Activated naive CD8-positive, alpha-beta T cell treated with anti-CD3 and anti-CD28 coated beads, Interleukin-2, amount 10 ng/mL, durations not matched to agents 7 days and 5 days (primary cell): ENCODE measurements at regions not wholly inside any gene's neighbourhood (a gene's known extent, or its start where the extent isn't known, plus 50 kb on each side); places are given as distances from the start of the nearest gene placed in this dataset.

Source experiments
- ATAC-seq: fragments of 150-1000 bp; cut with Tn5 transposase; one replicate; pipeline ENCODE4 v1.10.0; 2021; ENCODE audit warnings: low read depth, moderate library complexity
- POLR2A ChIA-PET: fragments of 350-600 bp; sonication (Branson Sonifier 250); formaldehyde crosslinking; loops from one replicate; lab custom pipeline; 2021; ENCODE audit warnings: antibody characterized with exemption; lab: Charles Lee
- DNase-seq: peaks from one replicate; pipeline ENCODE4 v3.0.0; 2021
- H3K27ac Mint-ChIP-seq: one replicate; pipeline ENCODE4 v1.8.0; 2022; ENCODE audit warnings: mild to moderate bottlenecking, mixed read lengths
- H3K27me3 Mint-ChIP-seq: one replicate; pipeline ENCODE4 v1.8.0; 2022; ENCODE audit warnings: mild to moderate bottlenecking, moderate library complexity, mixed read lengths
- H3K36me3 Mint-ChIP-seq: one replicate; pipeline ENCODE4 v1.8.0; 2021; ENCODE audit warnings: mild to moderate bottlenecking, mixed read lengths
- H3K4me1 Mint-ChIP-seq: one replicate; pipeline ENCODE4 v1.8.0; 2021; ENCODE audit warnings: mixed read lengths
- H3K4me3 Mint-ChIP-seq: one replicate; pipeline ENCODE4 v1.8.0; 2022; ENCODE audit warnings: mild to moderate bottlenecking, moderate library complexity, mixed read lengths
- H3K9me3 Mint-ChIP-seq: one replicate; pipeline ENCODE4 v1.8.0; 2021; ENCODE audit warnings: mixed read lengths

DNA sequence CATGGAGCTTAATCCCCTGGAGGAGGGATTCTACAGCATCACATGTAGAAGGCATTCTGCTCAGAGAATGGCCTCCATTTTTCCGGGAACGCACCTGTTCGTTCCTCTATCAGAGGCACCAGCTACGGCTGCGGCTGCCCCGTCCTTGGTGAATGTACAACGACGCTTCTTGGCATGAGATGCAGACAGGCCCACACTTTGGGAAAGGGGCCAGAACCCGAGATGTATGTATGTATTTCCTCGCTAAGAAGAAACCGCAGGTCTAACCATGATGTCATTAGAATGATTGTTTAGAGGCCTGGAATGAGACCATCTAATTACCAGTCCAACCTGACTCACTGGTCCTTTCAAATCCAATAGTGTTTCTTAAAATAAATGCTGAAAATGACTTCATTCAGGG lies 1293.4 kb downstream of the TBC1D22A start:
- no peak for ATAC-seq
- Mint-ChIP-seq H3K36me3 (no peaks in the 10 kb centered on the region), H3K27me3 (peaks cover 8% of the 10 kb centered on the region), H3K27ac (no peak overlapping the region), H3K4me3 (no peak overlapping the region), H3K9me3 (no peaks in the 10 kb centered on the region), H3K4me1 (no peaks in the 10 kb centered on the region)
- POLR2A ChIA-PET = no interaction called here
- DNase-seq = no peak

DNA sequence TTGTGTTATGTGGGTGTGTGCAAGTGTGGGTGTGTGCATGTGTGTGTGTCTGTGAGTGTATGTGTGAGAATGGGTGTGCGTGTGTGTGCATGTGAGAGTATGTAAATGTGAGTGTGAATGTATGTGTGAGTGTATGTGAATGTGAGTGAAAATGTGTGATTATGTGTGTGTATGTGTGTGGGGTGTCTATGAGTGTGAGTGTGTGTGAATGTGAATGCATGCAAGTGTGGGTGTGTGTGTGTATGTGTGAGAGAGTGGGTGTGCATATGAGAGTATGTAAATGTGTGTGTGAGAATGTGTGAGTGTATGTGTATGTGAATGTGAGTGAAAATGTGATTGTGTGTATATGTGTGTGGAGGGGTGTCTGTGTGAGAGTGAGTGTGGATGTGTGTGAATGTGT lies 1292.7 kb downstream of the TBC1D22A start:
- ATAC-seq (no peak), DNase-seq (no peak)
- POLR2A ChIA-PET = no interaction called here

DNA sequence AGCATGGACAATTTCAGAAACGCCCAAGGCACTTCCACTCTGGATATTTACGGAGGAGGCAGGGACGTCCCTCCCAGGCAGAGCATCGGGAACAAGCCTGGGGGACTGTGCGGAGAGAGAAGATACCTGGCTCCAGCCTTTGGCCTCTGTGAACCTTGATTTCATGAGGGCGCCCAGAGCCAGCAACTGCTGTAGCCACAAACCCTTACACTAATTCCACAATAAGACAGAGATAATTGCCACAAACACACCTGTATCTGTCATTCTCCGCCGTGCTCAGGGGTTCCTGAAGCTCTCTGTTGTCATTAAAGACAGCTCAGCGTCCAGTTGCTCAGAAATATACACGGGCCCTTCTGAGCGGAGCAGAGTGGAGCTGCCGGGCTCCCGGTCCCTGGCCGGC lies 1292.1 kb downstream of the TBC1D22A start:
- H3K27me3 Mint-ChIP-seq = peaks cover 8% of the 10 kb centered on the region
- H3K27ac Mint-ChIP-seq = no peak overlapping the region
- POLR2A ChIA-PET = no interaction called here
- ATAC-seq (no peak), DNase-seq (no peak)
- no peaks in the 10 kb centered on the region for H3K9me3 Mint-ChIP-seq
- no peaks in the 10 kb centered on the region for H3K4me1 Mint-ChIP-seq
- H3K36me3 Mint-ChIP-seq = no peaks in the 10 kb centered on the region
- H3K4me3 Mint-ChIP-seq = no peak overlapping the region

More for the DNA sequence above, 1292.7 kb downstream of the TBC1D22A start:
- Mint-ChIP-seq H3K36me3 (no peaks in the 10 kb centered on the region), H3K27ac (no peak overlapping the region), H3K4me1 (no peaks in the 10 kb centered on the region), H3K9me3 (no peaks in the 10 kb centered on the region), H3K4me3 (no peak overlapping the region), H3K27me3 (peaks cover 8% of the 10 kb centered on the region)

DNA sequence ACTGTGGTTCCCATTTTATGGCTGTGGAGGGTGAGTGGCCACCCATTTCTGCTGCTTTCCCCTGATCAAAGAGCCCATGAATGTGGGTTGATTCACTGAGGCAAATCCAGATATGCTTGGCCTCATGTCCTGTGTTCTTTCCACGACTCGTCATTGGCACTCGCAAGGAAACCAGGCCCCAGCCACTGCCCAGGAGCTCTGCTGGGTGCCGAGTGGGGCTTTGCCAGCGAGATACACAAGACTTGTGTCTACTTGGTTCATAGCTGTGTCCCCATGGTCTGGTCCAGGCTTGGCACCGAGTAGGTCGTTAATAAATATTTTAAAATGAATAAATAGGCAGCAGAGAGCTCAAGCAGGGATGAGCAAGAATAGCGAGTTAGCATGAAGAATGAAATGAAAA lies 1291.5 kb downstream of the TBC1D22A start:
- Mint-ChIP-seq H3K4me1 (no peaks in the 10 kb centered on the region), H3K4me3 (no peak overlapping the region), H3K36me3 (no peaks in the 10 kb centered on the region), H3K27ac (no peak overlapping the region), H3K27me3 (peaks cover 9% of the 10 kb centered on the region), H3K9me3 (no peaks in the 10 kb centered on the region)
- ATAC-seq (no peak), DNase-seq (no peak)
- POLR2A ChIA-PET = no interaction called here

DNA sequence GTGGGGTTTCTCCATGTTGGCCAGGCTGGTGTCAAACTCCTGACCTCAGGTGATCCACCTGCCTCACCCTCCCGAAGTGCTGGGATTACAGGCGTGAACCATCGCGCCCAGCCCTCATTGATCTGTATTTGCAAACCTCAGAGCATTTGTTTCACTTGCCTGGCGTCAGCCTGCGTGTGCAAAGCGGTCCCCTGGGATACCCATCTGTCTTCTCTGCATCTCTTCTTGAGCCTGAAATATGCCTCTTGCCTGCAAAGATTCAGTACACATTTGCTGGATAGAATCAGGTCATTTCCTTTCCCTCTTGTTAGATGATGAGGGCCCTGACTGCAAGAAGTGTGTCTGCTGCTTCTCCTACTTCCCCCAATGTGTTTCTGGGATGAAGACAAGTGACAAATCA lies 1291.0 kb downstream of the TBC1D22A start:
- Mint-ChIP-seq H3K27ac (no peak overlapping the region), H3K9me3 (no peaks in the 10 kb centered on the region), H3K36me3 (no peaks in the 10 kb centered on the region), H3K4me1 (no peaks in the 10 kb centered on the region), H3K4me3 (no peak overlapping the region), H3K27me3 (peaks cover 13% of the 10 kb centered on the region)
- POLR2A ChIA-PET = no interaction called here
- DNase-seq (no peak), ATAC-seq (no peak)

DNA sequence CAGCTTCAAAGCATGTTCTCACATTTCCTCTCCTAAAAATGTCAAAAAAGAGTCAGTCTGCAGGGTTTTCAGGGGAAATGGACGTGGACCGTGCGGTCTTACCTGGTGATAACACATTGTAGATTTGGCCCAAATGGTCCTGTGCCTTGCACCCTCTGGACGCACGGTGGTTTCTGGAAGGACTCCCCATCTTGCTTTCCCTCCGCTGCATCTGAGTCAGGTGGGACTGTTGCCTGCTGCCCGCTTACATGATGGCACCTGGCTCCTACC lies 1290.1 kb downstream of the TBC1D22A start:
- Mint-ChIP-seq H3K9me3 (no peaks in the 10 kb centered on the region), H3K27me3 (peaks cover 13% of the 10 kb centered on the region), H3K27ac (no peak overlapping the region), H3K4me3 (no peak overlapping the region), H3K36me3 (no peaks in the 10 kb centered on the region), H3K4me1 (no peaks in the 10 kb centered on the region)
- no peak for ATAC-seq
- POLR2A ChIA-PET = no interaction called here
- no peak for DNase-seq

DNA sequence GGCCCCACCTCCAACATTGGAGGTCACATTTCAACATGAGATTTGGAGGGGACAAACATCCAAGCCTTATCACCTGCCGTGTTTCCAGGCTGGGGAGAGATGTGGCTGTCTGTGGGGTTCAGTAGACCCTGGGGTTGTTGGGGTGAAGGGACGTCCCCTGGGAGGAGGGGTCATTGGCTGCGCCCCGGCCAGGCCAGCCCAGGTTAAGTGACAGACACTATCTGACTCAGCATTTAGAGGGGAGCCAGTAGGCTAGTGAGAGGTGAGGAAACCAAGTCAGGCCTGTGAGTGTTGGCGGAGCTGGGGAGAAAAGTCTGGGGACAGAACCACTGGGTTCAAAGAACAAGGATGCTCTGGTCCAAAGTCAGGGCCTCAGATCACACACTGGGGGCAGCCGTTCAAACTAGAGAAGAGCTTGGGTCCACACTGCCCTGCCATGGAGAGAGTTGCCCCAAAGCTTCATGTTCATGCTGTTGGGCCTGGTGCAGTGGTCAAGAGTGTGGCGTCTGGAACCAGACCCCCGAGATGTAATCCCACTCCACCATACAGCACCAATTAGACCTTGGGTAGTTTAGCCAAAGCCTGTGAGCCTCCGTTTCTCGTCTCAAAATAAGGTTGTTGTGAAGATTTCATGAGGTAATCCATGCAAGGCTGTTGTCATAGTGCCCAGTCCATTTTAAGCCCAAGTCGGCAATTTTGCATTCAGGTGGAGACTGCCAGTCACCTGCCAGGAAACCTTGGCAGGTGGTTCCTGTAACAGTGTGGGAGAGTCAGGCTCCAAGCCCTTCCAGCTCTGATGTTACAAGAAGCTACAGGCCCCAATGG lies 1289.6 kb downstream of the TBC1D22A start:
- Mint-ChIP-seq H3K36me3 (no peaks in the 10 kb centered on the region), H3K4me3 (no peak overlapping the region), H3K27me3 (peaks cover 16% of the 10 kb centered on the region), H3K27ac (no peak overlapping the region), H3K4me1 (no peaks in the 10 kb centered on the region), H3K9me3 (no peaks in the 10 kb centered on the region)
- POLR2A ChIA-PET = no interaction called here
- DNase-seq = no peak
- ATAC-seq = no peak

DNA sequence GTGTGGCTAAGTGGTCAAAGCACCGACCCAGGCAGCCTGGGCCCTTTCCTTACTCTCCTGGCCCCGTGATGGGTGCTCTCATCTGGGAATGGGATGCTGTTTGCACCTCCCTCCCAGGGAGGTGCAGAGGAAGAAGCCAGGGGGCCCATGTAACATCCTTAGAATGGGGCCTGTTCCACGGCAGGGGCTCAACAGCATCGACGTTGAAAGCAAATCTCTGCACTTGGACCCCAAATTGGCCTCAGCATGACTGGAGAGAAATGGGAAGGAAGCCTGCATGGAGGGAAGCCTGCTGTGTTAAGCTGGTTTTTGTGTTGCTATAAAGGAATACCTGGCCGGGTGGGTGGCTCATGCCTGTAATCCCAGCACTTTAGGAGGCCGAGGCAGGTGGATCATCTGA lies 1288.4 kb downstream of the TBC1D22A start:
- POLR2A ChIA-PET = no interaction called here
- ATAC-seq = no peak
- no peak for DNase-seq
- H3K4me3 Mint-ChIP-seq = no peak overlapping the region
- H3K27me3 Mint-ChIP-seq = peaks cover 16% of the 10 kb centered on the region
- no peaks in the 10 kb centered on the region for H3K36me3 Mint-ChIP-seq
- H3K9me3 Mint-ChIP-seq = no peaks in the 10 kb centered on the region
- no peak overlapping the region for H3K27ac Mint-ChIP-seq
- no peaks in the 10 kb centered on the region for H3K4me1 Mint-ChIP-seq

DNA sequence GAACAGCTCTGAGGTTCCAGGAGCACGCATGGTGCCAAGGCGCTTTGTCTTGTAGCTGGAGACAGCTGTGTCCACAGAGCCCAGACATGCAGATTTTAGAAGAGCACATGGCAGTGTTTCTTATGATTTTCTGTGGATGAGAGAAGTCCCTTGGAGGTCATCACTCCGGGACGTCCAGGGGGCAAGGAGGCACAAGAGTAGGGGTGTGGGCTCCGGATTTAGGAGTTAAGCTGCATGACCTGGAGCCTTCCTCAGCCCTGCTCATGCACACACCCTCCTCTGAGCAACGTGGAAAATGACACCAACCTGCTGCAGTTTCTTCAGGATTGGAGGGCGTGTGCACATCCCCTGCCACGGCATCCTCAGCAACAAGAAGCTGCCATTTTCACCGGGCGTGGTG lies 1286.7 kb downstream of the TBC1D22A start:
- no peak overlapping the region for H3K27ac Mint-ChIP-seq
- POLR2A ChIA-PET = no interaction called here
- H3K4me1 Mint-ChIP-seq = peaks cover 4% of the 10 kb centered on the region
- DNase-seq (no peak), ATAC-seq (no peak)
- peaks cover 26% of the 10 kb centered on the region for H3K27me3 Mint-ChIP-seq
- H3K36me3 Mint-ChIP-seq = no peaks in the 10 kb centered on the region
- H3K4me3 Mint-ChIP-seq = no peak overlapping the region
- H3K9me3 Mint-ChIP-seq = no peaks in the 10 kb centered on the region

DNA sequence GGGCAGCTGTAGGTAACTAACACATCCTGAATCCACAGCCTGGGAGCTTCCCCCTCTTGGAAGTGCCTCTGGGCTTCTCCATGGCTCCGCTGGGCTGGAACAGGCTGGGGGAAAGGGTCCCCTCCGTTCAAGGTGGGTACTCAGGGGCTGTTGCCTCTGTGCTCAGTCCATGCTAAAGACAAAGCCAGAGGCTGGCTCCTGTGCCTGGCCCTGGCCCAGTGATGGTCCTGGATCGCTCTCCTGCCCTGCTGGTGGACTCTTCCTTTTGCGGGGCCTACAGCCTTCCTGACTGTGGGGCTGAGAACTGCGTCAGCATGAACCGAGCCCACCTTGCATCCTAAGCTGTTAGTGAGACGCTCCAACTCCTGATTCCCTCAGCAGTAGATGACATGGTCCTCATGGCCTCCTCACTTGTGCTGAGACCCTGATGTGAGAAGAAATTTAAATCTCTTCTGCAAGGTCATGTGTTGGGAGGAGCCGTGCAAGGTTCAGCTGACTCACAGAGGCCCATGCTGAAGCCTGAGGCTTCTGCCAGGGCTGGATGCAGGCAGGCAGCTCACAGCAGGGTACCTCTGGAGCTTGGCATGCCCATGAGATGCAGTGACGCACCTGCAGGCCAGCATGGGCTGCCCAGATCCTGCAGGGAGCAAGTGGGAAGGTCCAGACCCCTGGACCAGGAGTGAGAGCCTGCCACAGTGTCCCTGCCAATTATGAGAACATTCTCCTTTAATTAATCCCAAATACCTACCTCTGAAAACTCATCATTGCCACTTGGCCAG lies 1285.5 kb downstream of the TBC1D22A start:
- Mint-ChIP-seq H3K27ac (no peak overlapping the region), H3K27me3 (peaks cover 28% of the 10 kb centered on the region), H3K36me3 (no peaks in the 10 kb centered on the region), H3K4me1 (peaks cover 4% of the 10 kb centered on the region), H3K4me3 (no peak overlapping the region), H3K9me3 (no peaks in the 10 kb centered on the region)
- POLR2A ChIA-PET = no interaction called here
- DNase-seq = no peak
- no peak for ATAC-seq

DNA sequence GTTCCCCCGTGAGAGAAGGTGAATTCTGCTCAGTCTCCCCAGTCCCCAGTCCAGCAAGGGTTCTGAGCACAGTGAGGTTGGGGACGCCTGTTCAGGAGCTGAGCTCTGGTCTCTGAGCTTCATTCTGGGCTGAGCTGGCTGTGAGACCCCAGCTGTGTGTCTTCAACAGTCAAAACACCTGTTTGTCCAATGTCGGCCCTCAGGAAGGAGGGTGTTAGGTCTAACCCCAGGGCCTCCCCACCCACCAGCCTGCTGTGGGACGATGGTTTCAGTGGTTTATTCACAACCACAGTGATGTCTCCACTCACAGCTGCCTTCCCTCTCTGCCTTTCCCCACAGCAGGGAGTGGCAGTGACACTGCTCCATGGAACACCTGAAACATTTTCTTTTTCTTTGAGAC lies 1282.9 kb downstream of the TBC1D22A start:
- no peak overlapping the region for H3K4me3 Mint-ChIP-seq
- DNase-seq (no peak), ATAC-seq (no peak)
- H3K27me3 Mint-ChIP-seq = peaks cover 35% of the 10 kb centered on the region
- peaks cover 4% of the 10 kb centered on the region for H3K4me1 Mint-ChIP-seq
- no peaks in the 10 kb centered on the region for H3K36me3 Mint-ChIP-seq
- no peak overlapping the region for H3K27ac Mint-ChIP-seq
- H3K9me3 Mint-ChIP-seq = no peaks in the 10 kb centered on the region
- POLR2A ChIA-PET = no interaction called here

DNA sequence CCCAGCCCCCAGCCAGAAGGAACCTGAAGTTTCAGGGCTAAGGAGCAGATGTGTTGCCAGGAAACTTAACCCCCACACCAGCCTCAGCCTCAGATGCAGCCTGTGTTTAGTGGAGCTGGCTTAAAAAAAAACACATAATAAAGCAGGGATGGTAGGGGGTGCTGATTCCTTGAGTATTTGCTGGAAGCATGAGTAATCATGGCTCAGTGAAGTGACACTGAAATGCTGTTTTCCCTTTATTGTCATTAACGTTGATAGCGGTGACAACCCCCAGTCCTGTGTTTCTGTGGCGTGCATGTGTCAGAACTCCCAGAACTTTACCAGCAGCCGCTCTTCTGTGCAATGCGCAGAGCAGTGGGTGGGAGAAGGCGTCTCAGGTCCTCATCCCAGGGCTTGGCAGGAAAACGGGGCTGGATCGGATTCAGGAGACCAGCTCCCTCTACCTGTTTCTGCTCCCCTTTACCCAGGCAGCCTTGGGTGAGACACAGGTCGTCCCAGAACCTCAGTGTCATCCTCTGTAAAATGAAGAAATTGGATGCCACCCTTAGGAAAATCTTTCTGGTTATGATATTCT lies 1282.1 kb downstream of the TBC1D22A start:
- no peak for DNase-seq
- POLR2A ChIA-PET = no interaction called here
- Mint-ChIP-seq H3K27me3 (peaks cover 35% of the 10 kb centered on the region), H3K9me3 (no peaks in the 10 kb centered on the region), H3K4me3 (no peak overlapping the region), H3K4me1 (peaks cover 4% of the 10 kb centered on the region), H3K36me3 (no peaks in the 10 kb centered on the region), H3K27ac (no peak overlapping the region)
- ATAC-seq = no peak

DNA sequence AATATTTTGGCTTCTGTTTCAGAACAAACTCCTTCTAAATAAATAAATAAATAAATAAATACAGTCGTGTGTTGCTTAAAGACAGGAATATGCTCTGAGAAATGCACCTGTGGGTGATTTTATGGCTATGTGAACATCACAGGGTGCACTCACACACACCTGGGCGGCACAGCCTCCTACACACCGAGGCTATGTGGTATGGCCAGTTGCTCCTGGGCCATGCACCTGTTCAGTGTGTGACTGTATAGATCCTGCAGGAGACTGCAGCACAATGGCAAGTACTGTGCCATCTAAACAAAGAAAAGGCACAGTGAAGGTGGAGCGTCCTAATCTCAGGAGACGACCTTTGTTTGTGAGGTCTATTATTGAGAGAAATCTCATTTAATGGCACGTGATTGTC lies 1281.1 kb downstream of the TBC1D22A start:
- Mint-ChIP-seq H3K9me3 (no peaks in the 10 kb centered on the region), H3K36me3 (no peaks in the 10 kb centered on the region)

More for the DNA sequence above, 1281.1 kb downstream of the TBC1D22A start:
- peaks cover 4% of the 10 kb centered on the region for H3K4me1 Mint-ChIP-seq
- ATAC-seq (no peak), DNase-seq (no peak)
- H3K27ac Mint-ChIP-seq = no peak overlapping the region
- H3K4me3 Mint-ChIP-seq = no peak overlapping the region
- peaks cover 31% of the 10 kb centered on the region for H3K27me3 Mint-ChIP-seq
- POLR2A ChIA-PET = no interaction called here
